Lower leg skin (tissue), 3 donors: ENCODE measurements at regions not wholly inside any gene's neighbourhood (a gene's known extent, or its start where the extent isn't known, plus 50 kb on each side); places are given as distances from the start of the nearest gene placed in this dataset.

Experiments used
- CTCF ChIP-seq, 3 donors: fragments of 450-650 bp; IDR thresholded peaks; one replicate each; pipeline ENCODE4 v1.5.1; 2016; ENCODE audit warnings: antibody characterized with exemption in 3 of 3, mild to moderate bottlenecking in 3 of 3, moderate library complexity in 2 of 3
- POLR2A ChIP-seq, 2 donors: fragments of 450-650 bp; IDR thresholded peaks; one replicate each; pipeline ENCODE4 v1.6.1; 2016 to 2017; ENCODE audit warnings: antibody characterized with exemption in 2 of 2, mild to moderate bottlenecking in 1 of 2, moderate library complexity in 1 of 2

- TF ChIP-seq CTCF (IDR thresholded peaks at IDR 0.05) = no peak
- no peak for TF ChIP-seq POLR2A (IDR thresholded peaks at IDR 0.05)
Measured at GRCh38 chrX:13099121-13099520, 54.7 kb upstream of the FAM9C start.
